HepG2 (cell line): ENCODE measurements at regions not wholly inside any gene's neighbourhood (a gene's known extent, or its start where the extent isn't known, plus 50 kb on each side); places are given as distances from the start of the nearest gene placed in this dataset.

Source experiments
- ATAC-seq: fragments of 200-7000 bp; cut with Tn5 transposase; 3 replicates; pipeline ENCODE4 v1.9.1; 2020; ENCODE audit warnings: mild to moderate bottlenecking, moderate library complexity
- BruUV-seq: library from RNA; stranded (reverse); fragments of 400-500 nt; replicated peaks from 2 replicates; lab custom pipeline; 2021; lab: Mats Ljungman, UMichigan
- CTCF ChIA-PET: fragments of 300-600 bp; formaldehyde crosslinking; extraction: SDS; loops from one replicate; lab custom pipeline; 2021; ENCODE audit warnings: low total read pairs, inconsistent platforms, low intra/inter-chr PET ratio; lab: Yijun Ruan, JAX
- POLR2A ChIA-PET: fragments of 350-600 bp; sonication (Branson Sonifier 250); formaldehyde crosslinking; loops from one replicate; lab custom pipeline; 2020; ENCODE audit warnings: antibody characterized with exemption, inconsistent platforms; lab: Yijun Ruan, JAX
- DNase-seq: peaks from one replicate; pipeline ENCODE4 v3.0.0-alpha.2; 2015; ENCODE audit warnings: low spot score
- FAIRE-seq: peaks from 3 replicates; lab custom pipeline; 2011; peaks lifted over from hg19 to GRCh38; lab: Jason Lieb, UNC
- H2AFZ ChIP-seq: one replicate; pipeline ENCODE4 v1.6.1; 2011; ENCODE audit warnings: low read length, inconsistent platforms
- H3K27ac ChIP-seq: fragments of 300-600 bp; 3 replicates; pipeline ENCODE4 v1.8.0; 2011; ENCODE audit warnings: mixed run types, mild to moderate bottlenecking, mixed read lengths, low read length, inconsistent platforms; ENCODE audit not compliant: insufficient read depth; ENCODE audit errors: extremely low read length
- H3K27me3 ChIP-seq, 2 experiments: fragments of 200-600 bp in 1 of 2; 2 replicates in 1 of 2; 3 replicates in 1 of 2; pipeline versions ENCODE4 v1.6.0 to v1.8.0; 2011; ENCODE audit warnings: low read length in 2 of 2, mild to moderate bottlenecking in 2 of 2, moderate library complexity in 2 of 2, inconsistent platforms in 1 of 2; ENCODE audit not compliant: insufficient read depth in 2 of 2, control insufficient read depth in 1 of 2
- H3K36me3 ChIP-seq, 2 experiments: fragments of 200-600 bp in 1 of 2; replicated peaks in 1 of 2; 2 replicates in 1 of 2; 3 replicates in 1 of 2; pipeline versions ENCODE4 v1.5.1 to v1.8.0; 2011; ENCODE audit warnings: low read length in 2 of 2, inconsistent platforms in 1 of 2; ENCODE audit not compliant: insufficient read depth in 2 of 2, control insufficient read depth in 1 of 2
- H3K4me1 ChIP-seq: 2 replicates; pipeline ENCODE4 v1.5.1; 2012; ENCODE audit warnings: low read length, inconsistent platforms; ENCODE audit not compliant: insufficient read depth
- H3K4me2 ChIP-seq: 2 replicates; pipeline ENCODE4 v1.6.0; 2011; ENCODE audit warnings: low read depth, low read length, inconsistent platforms
- H3K4me3 ChIP-seq, 3 experiments: fragments of 200-600 bp in 1 of 3; sonication (generic), shearing (Covaris generic) in 1 of 3; replicated peaks in 1 of 3; 2 replicates each; pipeline ENCODE4 v1.5.1; 2011 to 2016; ENCODE audit warnings: low read length in 3 of 3, inconsistent platforms in 2 of 3, low read depth in 2 of 3, mild to moderate bottlenecking in 2 of 3, control low read depth in 1 of 3, mixed read lengths in 1 of 3; ENCODE audit not compliant: insufficient read depth in 1 of 3
- H3K79me2 ChIP-seq: one replicate; pipeline ENCODE4 v1.6.1; 2011; ENCODE audit warnings: low read length, inconsistent platforms; ENCODE audit not compliant: insufficient read depth
- H3K9ac ChIP-seq: 2 replicates; pipeline ENCODE4 v1.6.0; 2011; ENCODE audit warnings: mild to moderate bottlenecking, low read depth, low read length, inconsistent platforms; ENCODE audit not compliant: insufficient read depth
- H3K9me3 ChIP-seq: 2 replicates; pipeline ENCODE4 v1.5.1; 2012; ENCODE audit warnings: mild to moderate bottlenecking, low read length
- H4K20me1 ChIP-seq: 2 replicates; pipeline ENCODE4 v1.6.0; 2011; ENCODE audit warnings: inconsistent platforms, mild to moderate bottlenecking, low read length, moderate library complexity; ENCODE audit not compliant: insufficient read depth
- CCAR2 ChIP-seq: fragments of 200-400 bp; formaldehyde crosslinking; optimal IDR thresholded peaks from 2 replicates; pipeline ENCODE3; 2018; ENCODE audit warnings: low read depth, mild to moderate bottlenecking, low read length, moderate library complexity
- CERS6 ChIP-seq: sonication (generic); formaldehyde crosslinking; IDR thresholded peaks from 2 replicates; pipeline ENCODE4 v1.5.0; 2020; ENCODE audit warnings: missing genetic modification reagents
- GZF1 ChIP-seq: sonication (generic); formaldehyde crosslinking; IDR thresholded peaks from 2 replicates; pipeline ENCODE4 v1.5.1; 2020; ENCODE audit warnings: mild to moderate bottlenecking, missing genetic modification reagents
- HOXA5 ChIP-seq: sonication (generic); formaldehyde crosslinking; IDR thresholded peaks from 2 replicates; pipeline ENCODE4 v1.4.0; 2020; ENCODE audit warnings: missing genetic modification reagents
- MATR3 ChIP-seq: sonication (generic); formaldehyde crosslinking; IDR thresholded peaks from 2 replicates; pipeline ENCODE4 v1.4.0; 2020; ENCODE audit warnings: missing genetic modification reagents
- NR2F1 ChIP-seq, 2 experiments: fragments of 450-650 bp in 1 of 2; formaldehyde crosslinking in 1 of 2; IDR thresholded peaks; 2 replicates each; pipeline versions ENCODE4 v1.5.0 to v1.6.1; 2016 to 2020; ENCODE audit warnings: mild to moderate bottlenecking in 1 of 2, missing compliant biosample characterization in 1 of 2, missing genetic modification reagents in 1 of 2, moderate library complexity in 1 of 2
- RBFOX2 ChIP-seq: fragments of 200-400 bp; formaldehyde crosslinking; IDR thresholded peaks from 2 replicates; pipeline ENCODE4 v1.6.1; 2017; ENCODE audit warnings: low read depth, mild to moderate bottlenecking, low read length
- SETDB1 ChIP-seq: sonication (generic); formaldehyde crosslinking; IDR thresholded peaks from 2 replicates; pipeline ENCODE4 v1.5.1; 2020; ENCODE audit warnings: missing genetic modification reagents, mild to moderate bottlenecking, borderline replicate concordance
- TRAFD1 ChIP-seq: sonication (generic); formaldehyde crosslinking; IDR thresholded peaks from 2 replicates; pipeline ENCODE4 v1.5.1; 2020; ENCODE audit warnings: missing genetic modification reagents, mild to moderate bottlenecking, borderline replicate concordance
- U2AF1 ChIP-seq: fragments of 200-400 bp; formaldehyde crosslinking; optimal IDR thresholded peaks from 2 replicates; pipeline ENCODE3; 2017; ENCODE audit warnings: mild to moderate bottlenecking, low read depth, low read length
- WGBS: methylation state at CpG from one replicate; pipeline ENCODE4 v1.1.6; 2017; ENCODE audit warnings: low lambda C conversion rate; 5-methylcytosine and 5-hydroxymethylcytosine counted together
- in situ Hi-C: cut with HindIII; loops from 2 replicates; pipeline ENCODE4 v1.10.0; 2017; ENCODE audit warnings: low pct_unique_long_range_greater_than_20kb; ENCODE audit not compliant: extremely low pct_ligation_motif_present
- intact Hi-C: fragments of 100-400 bp; cut with micrococcal nuclease; formaldehyde crosslinking; loops from one replicate; pipeline ENCODE4 v1.10.0; 2022; ENCODE audit not compliant: unreplicated experiment

- FAIRE-seq (no peak), ATAC-seq (no peak), DNase-seq (no peak)
- TF ChIP-seq U2AF1, result no peak
- no peak for TF ChIP-seq TRAFD1 (CRISPR knock-in tag)
- TF ChIP-seq GZF1 (CRISPR knock-in tag), result no peak
- TF ChIP-seq MATR3, result no peak
- no peak for TF ChIP-seq SETDB1 (CRISPR knock-in tag)
- no peak for TF ChIP-seq CCAR2
- TF ChIP-seq RBFOX2, result no peak
- TF ChIP-seq NR2F1 (CRISPR knock-in tag; IDR thresholded peaks at IDR 0.05), result no peak
- no peak for TF ChIP-seq HOXA5 (CRISPR knock-in tag)
- no peak for TF ChIP-seq CERS6 (CRISPR knock-in tag)
- in situ Hi-C loops (no loop called here), intact Hi-C loops (no loop called here)
- no TSS peak for BruUV-seq
- no peak overlapping the region for H2AFZ ChIP-seq
- H3K9ac ChIP-seq, result no peak overlapping the region
- H3K4me3 ChIP-seq, result no peak overlapping the region
- H3K9me3 ChIP-seq, result no peaks in the 10 kb centered on the region
- H3K4me2 ChIP-seq, result no peak overlapping the region
- no peak overlapping the region for H3K27ac ChIP-seq
- H4K20me1 ChIP-seq, result no peaks in the 10 kb centered on the region
- ChIA-PET CTCF (no interaction called here), POLR2A (no interaction called here)
- H3K27me3 ChIP-seq, result peaks cover 0 to 14% of the 10 kb centered on the region in 2 experiments; a peak in 3 of 5 replicates
- no peaks in the 10 kb centered on the region for H3K79me2 ChIP-seq
- peaks cover 18% of the 10 kb centered on the region for H3K4me1 ChIP-seq
- H3K36me3 ChIP-seq, result no peaks in the 10 kb centered on the region
- WGBS, result 88% methylated on average over 2 of the region's 5 CpGs
Observed at GRCh38 chr15:88400084-88400483, 67.1 kb downstream of the MRPL46 start.
